GM13976 (cell line): ENCODE measurements at regions not wholly inside any gene's neighbourhood (a gene's known extent, or its start where the extent isn't known, plus 50 kb on each side); places are given as distances from the start of the nearest gene placed in this dataset.

Experiments used
- DNase-seq: peaks from one replicate; pipeline ENCODE4 v3.0.0; 2012; ENCODE audit warnings: low spot score
- CTCF ChIP-seq: IDR thresholded peaks from 2 replicates; pipeline ENCODE4 v1.5.1; 2012; ENCODE audit warnings: borderline replicate concordance, mild to moderate bottlenecking; ENCODE audit not compliant: insufficient read depth; ENCODE audit errors: extremely low read depth, missing control alignments, control extremely low read depth
- in situ Hi-C: fragments of 300-500 bp; cut with MboI; formaldehyde crosslinking; loops from one replicate; pipeline ENCODE4 v1.12.0; 2022; ENCODE audit warnings: low sequenced_read_pairs, mixed read lengths, inconsistent platforms; ENCODE audit not compliant: unreplicated experiment

DNA sequence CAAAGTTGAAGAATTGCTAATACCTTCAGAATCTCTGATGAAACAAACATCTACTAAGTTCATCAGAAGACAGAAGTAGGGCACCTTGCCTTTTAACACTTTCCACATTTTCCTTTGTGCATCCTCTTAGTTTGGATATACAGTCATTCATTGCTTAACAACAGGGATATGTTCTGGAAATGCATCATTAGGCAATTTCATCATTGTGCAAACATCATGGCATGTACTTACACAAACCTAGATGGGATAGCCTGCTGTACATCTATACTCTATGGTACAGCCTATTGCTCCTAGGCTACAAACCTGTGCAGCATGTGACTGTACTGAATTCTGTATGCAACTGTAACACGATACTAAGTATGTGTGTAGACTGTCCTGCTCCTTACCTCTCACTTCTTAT is 169.8 kb downstream of the SUCLA2 start:
- in situ Hi-C loops = no loop called here
- no peak for TF ChIP-seq CTCF
- no peak for DNase-seq

GRCh38 chr13:47829690-47830089 is 171.4 kb downstream of the SUCLA2 start:
- in situ Hi-C loops = no loop called here

GRCh38 chr13:47826471-47826870 is 174.6 kb downstream of the SUCLA2 start:
- DNase-seq = no peak

More at GRCh38 chr13:47829690-47830089, 171.4 kb downstream of the SUCLA2 start:
- DNase-seq = no peak
- no peak for TF ChIP-seq CTCF

GRCh38 chr13:47822036-47822435 is 179.0 kb downstream of the SUCLA2 start:
- in situ Hi-C loops = no loop called here
- DNase-seq = no peak
- no peak for TF ChIP-seq CTCF

More at GRCh38 chr13:47826471-47826870, 174.6 kb downstream of the SUCLA2 start:
- TF ChIP-seq CTCF = no peak
- in situ Hi-C loops = no loop called here

- no peak for DNase-seq
- TF ChIP-seq CTCF = no peak
- in situ Hi-C loops = no loop called here
Observed at GRCh38 chr13:47816831-47817230, 184.2 kb downstream of the SUCLA2 start.

DNA sequence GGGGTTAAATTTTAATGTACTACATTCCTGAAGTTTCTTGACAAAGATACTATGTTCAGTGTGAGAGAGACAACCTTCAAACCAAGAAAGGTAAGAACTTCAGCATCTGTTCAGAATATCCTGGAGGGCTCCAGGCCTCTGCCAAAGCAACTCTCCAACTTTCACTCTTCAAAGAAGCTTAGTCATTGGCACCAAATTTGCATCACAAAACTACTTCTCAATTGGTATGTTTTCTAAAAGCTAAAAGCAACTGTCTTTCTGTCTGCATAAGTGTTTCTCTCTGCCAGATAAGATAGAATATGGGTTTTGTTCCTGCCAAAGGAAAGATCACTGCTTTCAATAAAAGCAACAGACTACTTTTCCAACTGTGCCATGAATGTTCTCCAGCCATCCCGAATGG is 187.4 kb downstream of the SUCLA2 start:
- no peak for DNase-seq
- no peak for TF ChIP-seq CTCF
- in situ Hi-C loops = no loop called here

- no peak for TF ChIP-seq CTCF
- no peak for DNase-seq
- in situ Hi-C loops = no loop called here
Observed at GRCh38 chr13:47809411-47809810, 191.7 kb downstream of the SUCLA2 start.
